Cardiac muscle cell (in vitro differentiated cells and primary cell): ENCODE measurements at regions not wholly inside any gene's neighbourhood (a gene's known extent, or its start where the extent isn't known, plus 50 kb on each side); places are given as distances from the start of the nearest gene placed in this dataset.
"Not testable (repeated sequence)": the region's sequence is repeated elsewhere in the genome, so short reads cannot be mapped to it uniquely, and the experiment has no call there.

Experiments
- DNase-seq, 2 donors: peaks; one replicate each; pipeline versions ENCODE4 v3.0.0 to v3.0.0-alpha.2; 2010 to 2017; ENCODE audit warnings: low read depth in 1 of 2, low spot score in 1 of 2
- H3K27ac ChIP-seq: fragments of 200-600 bp; sonication (generic); 2 replicates; pipeline ENCODE4 v1.5.1; 2016
- H3K27me3 ChIP-seq: fragments of 200-600 bp; sonication (generic); 2 replicates; pipeline ENCODE4 v1.6.0; 2016; ENCODE audit warnings: control low read depth
- H3K36me3 ChIP-seq: fragments of 200-600 bp; sonication (generic); 2 replicates; pipeline ENCODE4 v1.5.1; 2016; ENCODE audit warnings: control low read depth
- H3K4me1 ChIP-seq: fragments of 200-600 bp; sonication (generic); 2 replicates; pipeline ENCODE4 v1.8.1; 2017; ENCODE audit warnings: low read depth, mild to moderate bottlenecking, mixed run types
- H3K4me3 ChIP-seq: fragments of 200-600 bp; sonication (generic); 2 replicates; pipeline ENCODE4 v1.5.1; 2016; ENCODE audit warnings: mild to moderate bottlenecking
- H3K9me3 ChIP-seq: fragments of 200-600 bp; sonication (generic); 2 replicates; pipeline ENCODE4 v1.5.1; 2017; ENCODE audit warnings: low read depth, mild to moderate bottlenecking, control low read depth
- CTCF ChIP-seq: IDR thresholded peaks from 2 replicates; pipeline ENCODE4 v1.5.1; 2012; ENCODE audit warnings: low read depth, mild to moderate bottlenecking, low read length

- no peak overlapping the region for H3K4me3 ChIP-seq
- no peaks in the 10 kb centered on the region for H3K4me1 ChIP-seq
- DNase-seq = peak in 1 of 2 donors; percentile 46
- no peak for TF ChIP-seq CTCF
- no peaks in the 10 kb centered on the region for H3K36me3 ChIP-seq
- no peak overlapping the region for H3K27ac ChIP-seq
- no peaks in the 10 kb centered on the region for H3K9me3 ChIP-seq
- no peaks in the 10 kb centered on the region for H3K27me3 ChIP-seq
Measured at GRCh38 chr6:150499882-150500312, 99.8 kb upstream of the PLEKHG1 start.

DNA sequence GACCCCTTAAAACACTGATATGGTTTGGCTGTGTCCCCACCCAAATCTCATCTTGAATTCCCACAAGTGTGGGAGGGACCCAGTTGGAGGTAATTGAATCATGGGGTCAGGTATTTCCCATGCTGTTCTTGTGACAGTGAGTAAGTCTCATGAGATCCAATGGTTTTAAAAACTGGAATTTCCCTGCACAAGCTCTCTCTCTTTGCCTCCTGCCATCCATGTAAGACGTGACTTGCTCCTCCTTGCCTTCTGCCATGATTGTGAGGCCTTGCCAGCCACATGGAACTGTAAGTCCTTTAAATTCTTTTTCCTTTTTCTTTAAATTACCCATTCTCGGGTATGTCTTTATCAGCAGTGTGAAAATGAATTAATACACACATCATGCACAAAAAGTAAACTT is 99.1 kb upstream of the PLEKHG1 start:
- not testable (repeated sequence) for H3K36me3 ChIP-seq, H3K4me3 ChIP-seq, H3K9me3 ChIP-seq, H3K27me3 ChIP-seq, H3K27ac ChIP-seq, DNase-seq, H3K4me1 ChIP-seq

- no peaks in the 10 kb centered on the region for H3K4me1 ChIP-seq
- no peaks in the 10 kb centered on the region for H3K9me3 ChIP-seq
- DNase-seq = no peak
- no peak overlapping the region for H3K27ac ChIP-seq
- H3K4me3 ChIP-seq = no peak overlapping the region
- TF ChIP-seq CTCF = no peak
- H3K27me3 ChIP-seq = no peaks in the 10 kb centered on the region
- no peaks in the 10 kb centered on the region for H3K36me3 ChIP-seq
Measured at GRCh38 chr6:150503041-150503440, 96.6 kb upstream of the PLEKHG1 start.

DNA sequence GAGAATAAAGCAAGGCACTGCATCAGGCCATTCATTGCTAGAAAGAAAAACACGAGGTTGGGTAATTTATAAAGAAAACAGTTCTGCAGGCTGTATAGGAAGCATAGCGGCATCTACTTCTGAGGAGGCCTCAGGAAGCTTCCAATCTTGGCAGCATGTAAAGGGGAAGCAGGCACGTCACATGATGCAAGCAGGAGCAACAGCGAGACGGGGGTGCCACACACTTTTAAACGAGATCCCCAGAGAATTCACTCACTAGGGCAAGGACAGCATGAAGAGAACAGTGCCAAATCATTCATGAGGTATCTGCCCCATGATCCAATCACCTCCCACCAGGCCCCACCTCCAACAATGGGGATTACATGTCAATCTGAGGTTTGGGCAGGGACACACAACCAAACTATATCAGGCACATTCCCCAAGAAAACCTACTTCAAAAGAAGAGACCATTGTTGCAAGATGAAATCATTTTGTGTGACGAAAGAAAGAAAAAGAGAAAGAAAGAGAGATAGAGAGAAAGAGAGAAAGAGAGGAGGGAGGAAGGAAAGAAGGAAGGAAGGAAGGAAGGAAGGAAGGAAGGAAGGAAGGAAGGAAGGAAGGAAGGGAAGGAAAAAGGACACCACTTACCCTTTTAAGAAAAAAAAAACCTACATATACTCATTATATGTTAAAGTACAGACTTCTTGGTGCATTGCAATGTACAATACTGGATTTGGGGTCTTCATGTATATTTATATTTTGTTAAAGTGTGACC is 95.9 kb upstream of the PLEKHG1 start:
- Histone ChIP-seq H3K27ac (no peak overlapping the region), H3K4me3 (no peak overlapping the region), H3K27me3 (no peaks in the 10 kb centered on the region), H3K36me3 (no peaks in the 10 kb centered on the region), H3K4me1 (no peaks in the 10 kb centered on the region), H3K9me3 (no peaks in the 10 kb centered on the region)
- DNase-seq = no peak
- no peak for TF ChIP-seq CTCF

- not testable (repeated sequence) for H3K9me3 ChIP-seq, H3K27me3 ChIP-seq, DNase-seq, H3K27ac ChIP-seq, H3K36me3 ChIP-seq, H3K4me3 ChIP-seq, H3K4me1 ChIP-seq
Measured at GRCh38 chr6:150507361-150507760, 92.3 kb upstream of the PLEKHG1 start.

- no peak for DNase-seq
- Histone ChIP-seq H3K4me3 (no peak overlapping the region), H3K9me3 (no peaks in the 10 kb centered on the region), H3K27ac (no peak overlapping the region), H3K27me3 (no peaks in the 10 kb centered on the region), H3K4me1 (no peaks in the 10 kb centered on the region), H3K36me3 (no peaks in the 10 kb centered on the region)
- TF ChIP-seq CTCF = no peak
Measured at GRCh38 chr6:150510576-150510975, 89.1 kb upstream of the PLEKHG1 start.
